K562 (cell line): ENCODE measurements at regions not wholly inside any gene's neighbourhood (a gene's known extent, or its start where the extent isn't known, plus 50 kb on each side); places are given as distances from the start of the nearest gene placed in this dataset.

Source experiments
- EP300 ChIP-seq: IDR thresholded peaks from 2 replicates; pipeline ENCODE4 v1.6.1; 2012; ENCODE audit warnings: low read length, improper control_type of control experiment
- FOS ChIP-seq: IDR thresholded peaks from 3 replicates; pipeline ENCODE4 v1.6.1; 2011; ENCODE audit not compliant: insufficient read length; ENCODE audit errors: extremely low read depth
- KLF1 ChIP-seq: fragments of 450-650 bp; IDR thresholded peaks from 2 replicates; pipeline ENCODE4 v1.6.1; 2016; ENCODE audit warnings: missing genetic modification characterization, missing compliant biosample characterization
- MCM5 ChIP-seq: fragments of 450-650 bp; IDR thresholded peaks from 2 replicates; pipeline ENCODE4 v1.6.1; 2016; ENCODE audit warnings: low read depth
- MECOM ChIP-seq: fragments of 250-450 bp; sonication (Bioruptor Pico); IDR thresholded peaks from 2 replicates; pipeline ENCODE4 v1.8.0; 2022; ENCODE audit warnings: inconsistent platforms
- MXI1 ChIP-seq: IDR thresholded peaks from 2 replicates; pipeline ENCODE4 v1.6.1; 2011; ENCODE audit warnings: low read depth, mild to moderate bottlenecking, improper control_type of control experiment, low read length
- NCOR1 ChIP-seq: fragments of 450-650 bp; IDR thresholded peaks from 2 replicates; pipeline ENCODE4 v1.6.1; 2016; ENCODE audit warnings: mild to moderate bottlenecking, moderate library complexity
- POLR2AphosphoS2 ChIP-seq: IDR thresholded peaks from 2 replicates; pipeline ENCODE4 v1.6.1; 2012; ENCODE audit warnings: low read length, improper control_type of control experiment
- RBM34 ChIP-seq: fragments of 200-400 bp; formaldehyde crosslinking; IDR thresholded peaks from 2 replicates; pipeline ENCODE4 v1.6.1; 2018; ENCODE audit warnings: low read length, borderline replicate concordance; ENCODE audit not compliant: insufficient read depth
- RCOR1 ChIP-seq, 2 experiments: IDR thresholded peaks; 2 replicates each; pipeline ENCODE4 v1.6.1; 2012; ENCODE audit warnings: low read depth in 2 of 2, low read length in 2 of 2, borderline replicate concordance in 1 of 2, improper control_type of control experiment in 1 of 2
- SMAD4 ChIP-seq: fragments of 250-450 bp; sonication (Bioruptor Pico); conservative IDR thresholded peaks from 2 replicates; pipeline ENCODE4 v1.8.0; 2021; ENCODE audit warnings: inconsistent platforms, mild to moderate bottlenecking, moderate library complexity
- SPI1 ChIP-seq: IDR thresholded peaks from 2 replicates; pipeline ENCODE4 v1.6.1; 2011; ENCODE audit warnings: low read depth, low read length, control low read depth, borderline replicate concordance
- TEAD4 ChIP-seq, 2 experiments: sonication (generic) in 1 of 2; formaldehyde crosslinking in 1 of 2; IDR thresholded peaks; 2 replicates each; pipeline versions ENCODE4 v1.6.1 to v1.8.0; 2012 to 2022; ENCODE audit warnings: borderline replicate concordance in 1 of 2, inconsistent platforms in 1 of 2, low read length in 1 of 2, mild to moderate bottlenecking in 1 of 2, missing genetic modification reagents in 1 of 2
- TRIM28 ChIP-seq: fragments of 450-650 bp; IDR thresholded peaks from 2 replicates; pipeline ENCODE4 v1.6.1; 2017
- ZNF12 ChIP-seq: sonication (generic); formaldehyde crosslinking; IDR thresholded peaks from 2 replicates; pipeline ENCODE4 v1.4.0; 2020; ENCODE audit warnings: mild to moderate bottlenecking, missing genetic modification reagents
- ZNF444 ChIP-seq: fragments of 250-450 bp; sonication (Bioruptor Pico); IDR thresholded peaks from 2 replicates; pipeline ENCODE4 v1.4.0; 2020; ENCODE audit warnings: mild to moderate bottlenecking, moderate library complexity
- TF ChIP-seq, protein P1 (sequence below), 2 experiments: fragments of 450-650 bp; IDR thresholded peaks; 2 replicates each; pipeline ENCODE4 v1.6.1; 2016
- TF ChIP-seq, protein P2 (sequence below): fragments of 250-450 bp; sonication (Bioruptor Pico); IDR thresholded peaks from 2 replicates; pipeline ENCODE4 v1.4.0; 2020; ENCODE audit warnings: borderline replicate concordance
- TF ChIP-seq, protein P3 (sequence below): fragments of 250-450 bp; sonication (Bioruptor Pico); IDR thresholded peaks from 2 replicates; pipeline ENCODE4 v1.8.0; 2022; ENCODE audit warnings: inconsistent platforms
- TF ChIP-seq, protein P4 (sequence below): fragments of 450-650 bp; IDR thresholded peaks from 2 replicates; pipeline ENCODE4 v1.6.1; 2016; ENCODE audit warnings: antibody characterized with exemption
- TF ChIP-seq, protein P5 (sequence below): sonication (generic); formaldehyde crosslinking; IDR thresholded peaks from 2 replicates; pipeline ENCODE4 v1.5.0; 2020; ENCODE audit warnings: missing genetic modification reagents

DNA sequence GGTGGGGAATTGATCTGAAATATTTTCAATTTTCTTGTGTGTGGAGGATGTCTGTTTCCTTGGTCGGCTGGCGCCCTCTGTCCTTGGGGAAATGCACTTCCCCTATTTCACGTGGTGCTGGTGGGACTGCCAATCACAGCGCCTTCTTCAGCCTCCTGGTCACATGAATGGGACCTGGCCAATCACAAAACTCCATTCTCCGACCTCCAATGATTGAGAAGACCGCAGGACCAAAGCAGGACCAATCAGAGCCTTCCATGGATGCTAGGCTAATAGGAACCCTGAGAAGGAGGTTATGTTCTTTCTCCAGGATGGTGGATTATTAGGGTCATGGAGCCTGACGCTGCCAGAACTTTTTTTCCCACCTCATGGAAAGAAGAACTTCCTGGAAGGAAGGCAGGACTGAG, 188.7 kb downstream of the TTC8 start (continued):
- TF ChIP-seq, protein P1, sequence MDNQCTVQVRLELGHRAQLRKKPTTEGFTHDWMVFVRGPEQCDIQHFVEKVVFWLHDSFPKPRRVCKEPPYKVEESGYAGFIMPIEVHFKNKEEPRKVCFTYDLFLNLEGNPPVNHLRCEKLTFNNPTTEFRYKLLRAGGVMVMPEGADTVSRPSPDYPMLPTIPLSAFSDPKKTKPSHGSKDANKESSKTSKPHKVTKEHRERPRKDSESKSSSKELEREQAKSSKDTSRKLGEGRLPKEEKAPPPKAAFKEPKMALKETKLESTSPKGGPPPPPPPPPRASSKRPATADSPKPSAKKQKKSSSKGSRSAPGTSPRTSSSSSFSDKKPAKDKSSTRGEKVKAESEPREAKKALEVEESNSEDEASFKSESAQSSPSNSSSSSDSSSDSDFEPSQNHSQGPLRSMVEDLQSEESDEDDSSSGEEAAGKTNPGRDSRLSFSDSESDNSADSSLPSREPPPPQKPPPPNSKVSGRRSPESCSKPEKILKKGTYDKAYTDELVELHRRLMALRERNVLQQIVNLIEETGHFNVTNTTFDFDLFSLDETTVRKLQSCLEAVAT (IDR thresholded peaks at IDR 0.05): no peak
- no peak for TF ChIP-seq TEAD4 (IDR thresholded peaks at IDR 0.05; ENCODE audit: low read length)
- TF ChIP-seq TEAD4 (CRISPR knock-in tag; IDR thresholded peaks at IDR 0.05; ENCODE audit: borderline replicate concordance): no peak
- TF ChIP-seq NCOR1: no peak
- no peak for TF ChIP-seq TRIM28
- TF ChIP-seq, protein P2, sequence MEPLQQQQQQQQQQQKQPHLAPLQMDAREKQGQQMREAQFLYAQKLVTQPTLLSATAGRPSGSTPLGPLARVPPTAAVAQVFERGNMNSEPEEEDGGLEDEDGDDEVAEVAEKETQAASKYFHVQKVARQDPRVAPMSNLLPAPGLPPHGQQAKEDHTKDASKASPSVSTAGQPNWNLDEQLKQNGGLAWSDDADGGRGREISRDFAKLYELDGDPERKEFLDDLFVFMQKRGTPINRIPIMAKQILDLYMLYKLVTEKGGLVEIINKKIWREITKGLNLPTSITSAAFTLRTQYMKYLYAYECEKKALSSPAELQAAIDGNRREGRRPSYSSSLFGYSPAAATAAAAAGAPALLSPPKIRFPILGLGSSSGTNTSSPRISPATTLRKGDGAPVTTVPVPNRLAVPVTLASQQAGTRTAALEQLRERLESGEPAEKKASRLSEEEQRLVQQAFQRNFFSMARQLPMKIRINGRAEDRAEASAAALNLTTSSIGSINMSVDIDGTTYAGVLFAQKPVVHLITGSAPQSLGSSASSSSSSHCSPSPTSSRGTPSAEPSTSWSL (CRISPR knock-in tag): no peak
- TF ChIP-seq, protein P3, sequence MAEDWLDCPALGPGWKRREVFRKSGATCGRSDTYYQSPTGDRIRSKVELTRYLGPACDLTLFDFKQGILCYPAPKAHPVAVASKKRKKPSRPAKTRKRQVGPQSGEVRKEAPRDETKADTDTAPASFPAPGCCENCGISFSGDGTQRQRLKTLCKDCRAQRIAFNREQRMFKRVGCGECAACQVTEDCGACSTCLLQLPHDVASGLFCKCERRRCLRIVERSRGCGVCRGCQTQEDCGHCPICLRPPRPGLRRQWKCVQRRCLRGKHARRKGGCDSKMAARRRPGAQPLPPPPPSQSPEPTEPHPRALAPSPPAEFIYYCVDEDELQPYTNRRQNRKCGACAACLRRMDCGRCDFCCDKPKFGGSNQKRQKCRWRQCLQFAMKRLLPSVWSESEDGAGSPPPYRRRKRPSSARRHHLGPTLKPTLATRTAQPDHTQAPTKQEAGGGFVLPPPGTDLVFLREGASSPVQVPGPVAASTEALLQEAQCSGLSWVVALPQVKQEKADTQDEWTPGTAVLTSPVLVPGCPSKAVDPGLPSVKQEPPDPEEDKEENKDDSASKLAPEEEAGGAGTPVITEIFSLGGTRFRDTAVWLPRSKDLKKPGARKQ (CRISPR knock-in tag): no peak
- no peak for TF ChIP-seq ZNF12 (CRISPR knock-in tag)
- TF ChIP-seq SPI1: peak; percentile 93
- TF ChIP-seq, protein P4, sequence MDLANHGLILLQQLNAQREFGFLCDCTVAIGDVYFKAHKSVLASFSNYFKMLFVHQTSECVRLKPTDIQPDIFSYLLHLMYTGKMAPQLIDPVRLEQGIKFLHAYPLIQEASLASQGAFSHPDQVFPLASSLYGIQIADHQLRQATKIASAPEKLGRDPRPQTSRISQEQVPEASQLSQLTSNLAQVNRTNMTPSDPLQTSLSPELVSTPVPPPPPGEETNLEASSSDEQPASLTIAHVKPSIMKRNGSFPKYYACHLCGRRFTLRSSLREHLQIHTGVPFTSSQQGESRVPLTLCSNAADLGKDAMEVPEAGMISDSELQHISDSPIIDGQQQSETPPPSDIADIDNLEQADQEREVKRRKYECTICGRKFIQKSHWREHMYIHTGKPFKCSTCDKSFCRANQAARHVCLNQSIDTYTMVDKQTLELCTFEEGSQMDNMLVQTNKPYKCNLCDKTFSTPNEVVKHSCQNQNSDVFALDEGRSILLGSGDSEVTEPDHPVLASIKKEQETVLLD: no peak
- TF ChIP-seq EP300: no peak
- peak; percentile 15 for TF ChIP-seq FOS
- TF ChIP-seq MCM5: no peak
- TF ChIP-seq RBM34: no peak
- no peak for TF ChIP-seq MECOM (CRISPR knock-in tag)
- no peak for TF ChIP-seq MXI1
- TF ChIP-seq, protein P5, sequence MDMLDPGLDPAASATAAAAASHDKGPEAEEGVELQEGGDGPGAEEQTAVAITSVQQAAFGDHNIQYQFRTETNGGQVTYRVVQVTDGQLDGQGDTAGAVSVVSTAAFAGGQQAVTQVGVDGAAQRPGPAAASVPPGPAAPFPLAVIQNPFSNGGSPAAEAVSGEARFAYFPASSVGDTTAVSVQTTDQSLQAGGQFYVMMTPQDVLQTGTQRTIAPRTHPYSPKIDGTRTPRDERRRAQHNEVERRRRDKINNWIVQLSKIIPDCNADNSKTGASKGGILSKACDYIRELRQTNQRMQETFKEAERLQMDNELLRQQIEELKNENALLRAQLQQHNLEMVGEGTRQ (CRISPR knock-in tag): peak; percentile 76
- TF ChIP-seq POLR2AphosphoS2: no peak
- no peak for TF ChIP-seq SMAD4 (CRISPR knock-in tag)
- no peak for TF ChIP-seq ZNF444 (CRISPR knock-in tag)
- no peak for TF ChIP-seq KLF1 (tag)
- TF ChIP-seq RCOR1 (IDR thresholded peaks at IDR 0.05; ENCODE audit: borderline replicate concordance in 1 of 2, low read depth in 2 of 2, low read length in 2 of 2): peak in 1 of 2 experiments; percentile 30; a peak in 1 of 4 replicates
